Suppressor macrophage (primary cell): ENCODE measurements at regions not wholly inside any gene's neighbourhood (a gene's known extent, or its start where the extent isn't known, plus 50 kb on each side); places are given as distances from the start of the nearest gene placed in this dataset.
"Not testable (repeated sequence)": the region's sequence is repeated elsewhere in the genome, so short reads cannot be mapped to it uniquely, and the experiment has no call there.

ENCODE experiments used
- DNase-seq, 4 experiments: peaks; one replicate each; pipeline ENCODE4 v3.0.0-alpha.2; 2020 to 2022

- DNase-seq, result peak in 1 of 4 experiments; percentile 1
These were observed 175.5 kb downstream of the RFPL4B start for GRCh38 chr6:112522587-112522986.

GRCh38 chr6:112524071-112524470, 176.9 kb downstream of the RFPL4B start:
- DNase-seq, result no peak

GRCh38 chr6:112525749-112526148, 178.6 kb downstream of the RFPL4B start:
- DNase-seq, result no peak

- no peak for DNase-seq
These were observed 179.5 kb downstream of the RFPL4B start for GRCh38 chr6:112526594-112526993.

- DNase-seq, result not testable (repeated sequence)
These were observed 181.2 kb downstream of the RFPL4B start for GRCh38 chr6:112528306-112528705.

GRCh38 chr6:112535816-112536215, 188.7 kb downstream of the RFPL4B start:
- DNase-seq, result no peak

- DNase-seq, result no peak
These were observed 192.2 kb downstream of the RFPL4B start for GRCh38 chr6:112539355-112539754.

- DNase-seq, result not testable (repeated sequence)
These were observed 194.7 kb downstream of the RFPL4B start for GRCh38 chr6:112541847-112542246.

GRCh38 chr6:112547321-112548085, 200.4 kb downstream of the RFPL4B start:
- not testable (repeated sequence) for DNase-seq

- DNase-seq, result no peak
These were observed 202.6 kb downstream of the RFPL4B start for GRCh38 chr6:112549749-112550148.

- no peak for DNase-seq
These were observed 210.3 kb downstream of the RFPL4B start for GRCh38 chr6:112557435-112557834.

GRCh38 chr6:112557961-112558360, 210.8 kb downstream of the RFPL4B start:
- no peak for DNase-seq

GRCh38 chr6:112560651-112561050, 213.5 kb downstream of the RFPL4B start:
- no peak for DNase-seq

- DNase-seq, result no peak
These were observed 215.4 kb downstream of the RFPL4B start for GRCh38 chr6:112562301-112563231.

- no peak for DNase-seq
These were observed 216.2 kb downstream of the RFPL4B start for GRCh38 chr6:112563368-112563767.

- DNase-seq, result no peak
These were observed 220.9 kb downstream of the RFPL4B start for GRCh38 chr6:112568066-112568465.

GRCh38 chr6:112571488-112572270, 224.5 kb downstream of the RFPL4B start:
- DNase-seq, result no peak

- DNase-seq, result no peak
These were observed 227.1 kb downstream of the RFPL4B start for GRCh38 chr6:112574190-112574589.

- DNase-seq, result no peak
These were observed 228.2 kb downstream of the RFPL4B start for GRCh38 chr6:112575309-112575834.

GRCh38 chr6:112576423-112576822, 229.3 kb downstream of the RFPL4B start:
- no peak for DNase-seq

- DNase-seq, result no peak
These were observed 232.5 kb downstream of the RFPL4B start for GRCh38 chr6:112579601-112580000.

- DNase-seq, result no peak
These were observed 233.9 kb downstream of the RFPL4B start for GRCh38 chr6:112581015-112581414.

GRCh38 chr6:112590326-112590725, 243.2 kb downstream of the RFPL4B start:
- no peak for DNase-seq
